Activated CD4-positive, alpha-beta T cell treated with anti-CD3 and anti-CD28 coated beads, Interleukin-2, amount 10 ng/mL, durations not matched to agents 7 days and 5 days (primary cell): ENCODE measurements at regions not wholly inside any gene's neighbourhood (a gene's known extent, or its start where the extent isn't known, plus 50 kb on each side); places are given as distances from the start of the nearest gene placed in this dataset.

Experiments
- CTCF ChIA-PET: fragments of 350-600 bp; sonication (Branson Sonifier 250); formaldehyde crosslinking; loops from one replicate; lab custom pipeline; 2021; ENCODE audit warnings: antibody characterized with exemption; lab: Charles Lee
- POLR2A ChIA-PET: fragments of 350-600 bp; sonication (Branson Sonifier 250); formaldehyde crosslinking; loops from one replicate; lab custom pipeline; 2021; ENCODE audit warnings: antibody characterized with exemption; lab: Charles Lee
- DNase-seq: peaks from one replicate; pipeline ENCODE4 v3.0.0-alpha.2; 2020
- H3K27ac Mint-ChIP-seq: one replicate; pipeline ENCODE4 v1.8.0; 2021; ENCODE audit warnings: mild to moderate bottlenecking, moderate library complexity, mixed read lengths
- H3K27me3 Mint-ChIP-seq: one replicate; pipeline ENCODE4 v1.8.0; 2021; ENCODE audit warnings: mixed read lengths
- H3K36me3 Mint-ChIP-seq: one replicate; pipeline ENCODE4 v1.8.0; 2021; ENCODE audit warnings: low read depth, mixed read lengths
- H3K4me1 Mint-ChIP-seq: one replicate; pipeline ENCODE4 v1.8.0; 2021; ENCODE audit warnings: mixed read lengths
- H3K4me3 Mint-ChIP-seq: one replicate; pipeline ENCODE4 v1.8.0; 2021; ENCODE audit warnings: mild to moderate bottlenecking, moderate library complexity, mixed read lengths
- H3K9me3 Mint-ChIP-seq: one replicate; pipeline ENCODE4 v1.8.0; 2021; ENCODE audit warnings: mixed read lengths

DNA sequence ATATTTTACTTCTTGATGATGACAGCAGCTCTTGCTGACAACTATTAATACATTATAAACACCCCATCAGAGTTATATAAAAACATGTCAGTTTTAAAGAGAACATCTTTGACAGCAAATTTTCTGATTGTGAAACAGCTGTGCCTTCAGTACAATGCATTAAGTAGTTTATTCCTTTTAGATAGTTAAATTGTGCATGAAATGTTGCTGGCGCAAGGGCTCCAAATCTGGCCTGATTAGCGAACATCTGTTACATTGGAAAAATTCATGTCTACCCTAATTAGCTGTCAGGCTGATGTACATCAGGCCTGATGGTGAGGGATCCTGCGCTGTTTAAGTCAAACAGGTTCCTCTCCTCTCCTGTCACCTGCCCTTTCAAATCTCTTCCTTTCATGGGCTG lies 171.9 kb upstream of the SP8 start:
- Mint-ChIP-seq H3K36me3 (no peaks in the 10 kb centered on the region), H3K27me3 (no peaks in the 10 kb centered on the region), H3K27ac (no peak overlapping the region), H3K9me3 (no peaks in the 10 kb centered on the region), H3K4me1 (no peaks in the 10 kb centered on the region), H3K4me3 (no peak overlapping the region)
- POLR2A ChIA-PET = no interaction called here
- DNase-seq = no peak
- CTCF ChIA-PET = interaction anchor here (0.8 kb wide), 1 partner anchor 71 kb away, joined by 4 read pairs; no protein-coding TSS in a partner anchor

DNA sequence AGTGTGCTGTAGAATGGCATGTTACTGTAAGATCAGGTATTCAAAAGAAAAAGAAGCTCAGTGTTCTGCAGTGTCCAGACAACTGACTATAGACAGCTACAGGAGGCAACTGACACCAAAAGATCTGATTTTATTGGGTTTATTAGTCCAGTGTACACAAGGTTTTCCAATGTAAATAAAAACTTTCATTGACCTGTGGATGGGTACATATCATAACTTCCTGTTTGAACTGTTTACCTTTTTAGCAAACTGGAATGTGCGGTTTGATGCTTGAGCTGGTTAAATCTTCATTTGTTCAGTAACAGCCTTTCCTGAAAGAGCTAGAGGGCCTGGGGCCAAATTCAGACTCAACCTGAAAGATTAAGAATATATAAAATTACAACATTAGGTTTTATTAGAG lies 172.6 kb upstream of the SP8 start:
- CTCF ChIA-PET = interaction anchor here (0.8 kb wide), 1 partner anchor 70 kb away, joined by 4 read pairs; no protein-coding TSS in a partner anchor
- H3K27me3 Mint-ChIP-seq = no peaks in the 10 kb centered on the region
- H3K36me3 Mint-ChIP-seq = no peaks in the 10 kb centered on the region
- H3K4me3 Mint-ChIP-seq = no peak overlapping the region
- POLR2A ChIA-PET = no interaction called here
- H3K9me3 Mint-ChIP-seq = no peaks in the 10 kb centered on the region
- DNase-seq = no peak
- no peaks in the 10 kb centered on the region for H3K4me1 Mint-ChIP-seq
- H3K27ac Mint-ChIP-seq = no peak overlapping the region

DNA sequence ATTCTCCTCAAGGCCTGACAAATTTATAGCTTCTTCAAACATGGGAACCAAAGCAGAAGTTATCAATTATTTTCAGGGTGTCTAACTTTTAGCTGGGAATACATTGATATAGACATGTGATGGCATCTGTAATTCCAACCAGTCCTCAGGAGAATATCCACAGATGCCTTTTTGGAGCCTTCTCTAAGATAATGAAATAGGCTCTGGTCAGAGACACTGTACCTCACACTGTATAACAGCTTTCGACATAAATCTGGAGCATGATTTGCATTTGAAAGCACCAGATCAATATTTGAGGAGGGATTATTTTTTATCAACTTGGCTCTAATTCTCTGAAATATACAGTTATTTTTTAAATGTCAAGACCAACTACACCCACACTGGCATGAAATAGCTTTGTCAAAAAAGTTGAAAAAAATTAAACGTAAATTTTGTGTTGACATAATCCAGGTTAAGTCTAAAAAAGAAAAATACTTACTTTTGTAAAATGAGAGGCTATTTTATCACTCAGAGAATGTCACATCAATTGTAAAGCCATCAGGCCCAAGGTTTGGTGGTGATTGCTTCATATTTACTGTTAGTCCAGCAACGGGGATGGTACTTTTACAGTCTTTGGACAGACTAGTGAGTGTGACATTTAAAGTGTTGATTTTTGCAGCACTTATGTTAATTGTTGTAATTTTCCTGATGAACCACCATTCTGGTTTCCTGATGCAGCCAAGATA lies 177.0 kb upstream of the SP8 start:
- Mint-ChIP-seq H3K27me3 (no peaks in the 10 kb centered on the region), H3K36me3 (no peaks in the 10 kb centered on the region), H3K4me3 (no peak overlapping the region), H3K4me1 (no peaks in the 10 kb centered on the region), H3K9me3 (no peaks in the 10 kb centered on the region), H3K27ac (no peak overlapping the region)
- ChIA-PET CTCF (no interaction called here), POLR2A (no interaction called here)
- DNase-seq = no peak

DNA sequence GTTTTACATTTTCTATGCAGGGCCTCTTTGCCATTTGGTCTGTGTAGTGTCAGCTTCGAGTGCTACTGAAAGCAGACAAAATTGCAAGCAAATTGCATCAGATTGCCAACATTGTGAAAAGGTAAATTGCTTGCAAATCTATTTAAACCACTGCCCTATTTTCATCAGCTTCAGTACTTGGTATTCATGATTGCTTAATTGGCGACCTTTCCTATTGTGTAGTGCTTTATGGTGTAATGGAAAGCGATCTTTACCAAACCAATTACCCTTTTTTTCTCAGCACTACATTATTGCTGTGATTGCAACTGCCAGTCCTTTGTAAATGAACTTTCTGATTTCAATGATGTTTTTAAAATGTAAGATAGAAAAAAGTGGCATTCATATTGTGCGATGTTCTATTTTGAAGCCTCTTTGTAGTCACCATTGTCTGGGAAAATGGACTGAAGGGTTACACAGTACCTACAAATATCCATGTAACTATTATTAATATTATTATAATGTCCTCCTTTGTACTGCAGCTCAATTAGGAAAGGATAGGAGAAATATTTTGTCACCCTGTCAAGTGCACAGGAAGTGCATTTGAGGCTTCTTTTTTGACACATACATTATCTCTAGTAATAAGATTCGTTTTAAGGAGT lies 177.7 kb upstream of the SP8 start:
- no peak overlapping the region for H3K4me3 Mint-ChIP-seq
- POLR2A ChIA-PET = no interaction called here
- no peaks in the 10 kb centered on the region for H3K9me3 Mint-ChIP-seq
- no peaks in the 10 kb centered on the region for H3K27me3 Mint-ChIP-seq
- DNase-seq = no peak
- no peaks in the 10 kb centered on the region for H3K4me1 Mint-ChIP-seq
- CTCF ChIA-PET = no interaction called here
- H3K27ac Mint-ChIP-seq = no peak overlapping the region
- H3K36me3 Mint-ChIP-seq = no peaks in the 10 kb centered on the region

DNA sequence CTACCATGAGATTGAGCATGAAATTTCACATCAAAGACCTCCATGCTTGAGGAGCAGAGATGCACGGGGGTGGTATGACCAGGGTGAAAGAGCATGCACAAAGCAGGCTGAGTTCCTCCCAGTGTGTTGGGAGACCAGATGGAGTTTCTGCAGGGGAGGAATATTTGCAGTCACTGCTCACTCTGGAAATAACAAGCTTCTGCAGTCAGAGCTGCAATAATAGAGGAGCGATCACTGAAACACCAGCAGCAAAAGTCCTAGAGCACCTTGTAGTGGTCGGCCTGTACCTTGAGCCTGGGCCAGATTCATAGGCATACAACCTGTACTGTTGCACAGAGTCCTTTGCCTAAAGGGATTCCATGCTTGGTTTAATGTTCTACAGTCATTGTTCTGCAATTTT lies 184.5 kb upstream of the SP8 start:
- ChIA-PET POLR2A (no interaction called here), CTCF (no interaction called here)
- no peaks in the 10 kb centered on the region for H3K27me3 Mint-ChIP-seq
- H3K27ac Mint-ChIP-seq = no peak overlapping the region
- H3K4me1 Mint-ChIP-seq = no peaks in the 10 kb centered on the region
- H3K9me3 Mint-ChIP-seq = no peaks in the 10 kb centered on the region
- H3K36me3 Mint-ChIP-seq = no peaks in the 10 kb centered on the region
- no peak for DNase-seq
- no peak overlapping the region for H3K4me3 Mint-ChIP-seq

DNA sequence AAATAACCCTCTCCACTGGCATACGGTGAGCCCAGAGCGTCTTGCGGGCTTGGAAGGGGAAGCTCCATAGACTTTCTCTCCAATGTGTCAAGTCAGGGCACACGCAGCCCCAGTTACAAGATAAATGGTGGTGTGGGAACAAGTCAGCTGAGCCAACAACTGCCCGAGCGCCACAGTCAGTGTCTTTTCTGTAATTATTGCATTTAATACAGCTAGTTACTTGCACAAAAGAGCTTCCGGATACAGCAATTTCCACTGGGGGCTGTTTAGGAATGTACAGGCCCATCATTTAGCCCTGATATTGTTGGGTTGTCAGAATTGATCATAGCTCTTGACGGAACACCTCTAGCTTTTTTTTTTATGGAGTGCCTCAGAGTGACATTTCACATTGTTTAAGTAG lies 193.5 kb upstream of the SP8 start:
- H3K9me3 Mint-ChIP-seq = no peaks in the 10 kb centered on the region
- POLR2A ChIA-PET = no interaction called here
- no peak overlapping the region for H3K4me3 Mint-ChIP-seq
- CTCF ChIA-PET = no interaction called here
- H3K27me3 Mint-ChIP-seq = no peaks in the 10 kb centered on the region
- H3K36me3 Mint-ChIP-seq = no peaks in the 10 kb centered on the region
- no peaks in the 10 kb centered on the region for H3K4me1 Mint-ChIP-seq
- no peak overlapping the region for H3K27ac Mint-ChIP-seq
- DNase-seq = no peak

DNA sequence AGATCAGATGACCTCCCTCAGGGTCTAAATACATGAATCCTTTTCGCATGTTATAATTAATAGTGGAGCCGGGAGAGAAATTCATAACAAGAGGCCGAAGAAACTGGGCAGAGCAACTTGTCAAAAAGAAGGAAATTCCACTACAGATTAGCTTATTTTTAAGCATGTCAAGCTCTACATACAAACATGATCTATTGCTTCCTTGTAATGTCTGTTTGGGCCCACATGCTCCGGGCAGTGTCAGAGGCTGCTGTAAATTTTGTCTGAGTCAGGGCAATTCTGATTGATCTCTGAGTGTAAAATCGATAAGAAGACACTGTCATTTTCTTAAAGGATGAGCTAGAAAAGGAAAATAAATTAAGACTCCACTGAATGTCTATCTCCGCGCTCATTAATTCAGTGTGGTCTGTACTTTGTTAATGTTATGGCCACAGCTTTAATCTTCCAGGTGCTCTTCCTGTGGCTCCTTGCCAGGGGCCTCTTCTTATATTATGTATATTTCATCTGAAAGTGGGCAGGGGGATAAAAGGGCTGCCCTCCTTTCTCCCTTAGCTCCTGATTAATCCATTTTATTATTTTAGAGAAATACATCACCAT lies 194.1 kb upstream of the SP8 start:
- no peak overlapping the region for H3K4me3 Mint-ChIP-seq
- no peak for DNase-seq
- CTCF ChIA-PET = no interaction called here
- H3K27me3 Mint-ChIP-seq = no peaks in the 10 kb centered on the region
- no peaks in the 10 kb centered on the region for H3K9me3 Mint-ChIP-seq
- H3K36me3 Mint-ChIP-seq = no peaks in the 10 kb centered on the region
- H3K27ac Mint-ChIP-seq = no peak overlapping the region
- H3K4me1 Mint-ChIP-seq = no peaks in the 10 kb centered on the region
- POLR2A ChIA-PET = no interaction called here

DNA sequence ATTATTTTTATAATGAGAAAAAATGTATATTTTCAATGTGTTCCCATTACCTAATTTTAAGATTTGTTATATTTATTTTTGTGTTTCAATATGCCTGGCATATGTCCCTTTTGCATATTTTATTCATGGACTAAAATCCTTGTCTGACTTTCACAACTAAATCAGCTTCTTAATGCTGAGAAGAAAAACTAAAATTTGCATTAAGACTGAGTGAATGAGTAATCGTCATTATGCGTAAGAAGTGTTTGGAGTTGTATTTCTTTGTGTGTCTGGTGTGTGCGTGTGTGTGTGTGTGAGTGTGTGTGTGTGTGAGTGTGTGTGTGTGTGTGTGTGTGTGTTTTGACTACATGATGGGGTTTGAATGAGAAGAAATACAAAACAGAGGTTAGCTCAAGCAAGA lies 201.7 kb upstream of the SP8 start:
- POLR2A ChIA-PET = no interaction called here
- CTCF ChIA-PET = interaction anchor here (0.6 kb wide), 1 partner anchor 1008 kb away, joined by 5 read pairs; no protein-coding TSS in a partner anchor

DNA sequence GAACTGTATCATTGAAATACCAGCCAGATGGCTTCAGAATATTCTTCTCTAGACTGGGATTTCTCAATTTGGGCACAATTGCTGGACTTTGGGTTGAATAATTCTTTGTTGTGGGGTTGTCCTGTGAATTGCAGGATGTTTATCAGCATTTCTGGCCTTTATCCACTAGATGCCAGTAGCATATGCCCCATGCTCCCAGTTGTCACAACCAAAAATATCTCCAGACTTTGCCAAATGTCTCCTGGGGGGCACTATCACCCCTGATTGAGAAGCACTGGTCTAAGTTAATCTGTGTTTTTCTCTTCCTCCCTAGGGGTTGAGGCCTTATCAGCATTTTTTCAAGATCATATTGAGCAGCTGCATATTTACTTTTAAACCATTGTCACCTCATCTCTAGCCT lies 204.9 kb upstream of the SP8 start:
- Mint-ChIP-seq H3K4me3 (no peak overlapping the region), H3K36me3 (no peaks in the 10 kb centered on the region), H3K27ac (no peak overlapping the region), H3K27me3 (no peaks in the 10 kb centered on the region), H3K9me3 (peaks cover 3% of the 10 kb centered on the region), H3K4me1 (no peaks in the 10 kb centered on the region)
- POLR2A ChIA-PET = no interaction called here
- no peak for DNase-seq
- CTCF ChIA-PET = interaction anchor here (0.6 kb wide), 1 partner anchor 373 kb away, joined by 4 read pairs; no protein-coding TSS in a partner anchor

More for the DNA sequence above, 201.7 kb upstream of the SP8 start:
- H3K4me1 Mint-ChIP-seq = no peaks in the 10 kb centered on the region
- H3K27me3 Mint-ChIP-seq = no peaks in the 10 kb centered on the region
- DNase-seq = no peak
- no peak overlapping the region for H3K4me3 Mint-ChIP-seq
- no peaks in the 10 kb centered on the region for H3K36me3 Mint-ChIP-seq
- H3K27ac Mint-ChIP-seq = no peak overlapping the region
- no peaks in the 10 kb centered on the region for H3K9me3 Mint-ChIP-seq

DNA sequence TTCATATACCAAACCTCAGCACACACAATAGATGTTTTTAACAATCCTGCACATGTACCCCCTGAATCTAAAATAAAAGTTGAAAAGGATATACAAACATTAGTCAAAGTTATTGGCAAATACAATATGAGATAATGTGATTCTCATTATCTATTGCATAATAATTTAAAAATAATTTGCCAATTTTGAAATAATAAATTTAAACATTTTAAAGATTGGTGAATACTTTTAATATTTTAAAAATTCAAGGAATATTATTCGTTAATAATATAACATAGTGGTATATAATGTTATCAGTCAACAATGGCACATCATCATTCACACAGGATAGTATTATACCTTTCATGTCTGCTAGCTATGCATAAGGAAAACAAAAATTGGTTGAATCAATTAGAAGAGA lies 207.0 kb upstream of the SP8 start:
- Mint-ChIP-seq H3K36me3 (no peaks in the 10 kb centered on the region), H3K9me3 (peaks cover 3% of the 10 kb centered on the region), H3K4me1 (no peaks in the 10 kb centered on the region), H3K4me3 (no peak overlapping the region), H3K27me3 (no peaks in the 10 kb centered on the region), H3K27ac (no peak overlapping the region)
- ChIA-PET CTCF (interaction anchor here (0.6 to 1.0 kb wide), 3 partner anchors 25 to 495 kb away, joined by 3 to 5 read pairs (median 4); no protein-coding TSS in a partner anchor), POLR2A (no interaction called here)
- DNase-seq = no peak

DNA sequence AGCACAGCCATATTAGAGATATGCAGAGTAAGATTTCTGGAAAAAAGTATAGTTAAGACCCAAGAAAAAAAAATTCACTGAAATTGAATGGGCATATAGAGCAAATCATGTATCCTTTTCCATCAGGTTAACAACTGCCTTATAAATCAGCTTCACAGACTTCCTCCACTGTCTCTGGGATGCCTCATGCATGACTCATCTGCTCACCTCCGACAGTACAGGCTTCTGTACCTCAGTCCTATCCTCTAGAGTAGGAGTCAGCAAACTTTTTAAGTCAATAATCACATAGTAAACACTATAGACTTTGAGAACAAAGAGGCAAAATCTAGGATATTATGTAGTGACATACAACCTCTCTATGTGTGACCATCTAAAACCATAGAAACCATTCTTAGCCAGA lies 211.6 kb upstream of the SP8 start:
- no peaks in the 10 kb centered on the region for H3K27me3 Mint-ChIP-seq
- no peak overlapping the region for H3K4me3 Mint-ChIP-seq
- H3K4me1 Mint-ChIP-seq = no peaks in the 10 kb centered on the region
- no peak for DNase-seq
- H3K9me3 Mint-ChIP-seq = peaks cover 3% of the 10 kb centered on the region
- no peaks in the 10 kb centered on the region for H3K36me3 Mint-ChIP-seq
- POLR2A ChIA-PET = no interaction called here
- H3K27ac Mint-ChIP-seq = no peak overlapping the region
- CTCF ChIA-PET = no interaction called here

DNA sequence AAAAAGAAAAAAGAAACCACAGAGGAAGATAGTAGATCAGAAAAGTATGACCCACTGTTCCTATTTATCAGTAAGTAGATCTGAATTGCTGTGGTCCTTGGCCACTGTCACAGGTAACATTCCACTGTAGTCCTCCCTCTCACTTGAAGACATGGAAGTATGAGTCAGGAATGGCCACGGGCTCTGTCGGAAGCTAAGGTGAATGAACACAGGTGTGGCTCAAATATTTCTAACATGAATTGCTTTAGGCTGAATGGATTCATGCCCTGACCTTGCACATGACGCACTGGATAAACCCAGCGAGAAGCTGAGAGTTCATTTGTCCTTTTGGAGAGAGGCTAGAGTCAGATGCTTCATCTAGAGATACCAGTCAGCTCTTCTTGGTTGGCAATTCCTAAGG lies 224.5 kb upstream of the SP8 start:
- H3K36me3 Mint-ChIP-seq = no peaks in the 10 kb centered on the region
- CTCF ChIA-PET = no interaction called here
- DNase-seq = no peak
- no peaks in the 10 kb centered on the region for H3K4me1 Mint-ChIP-seq
- no peak overlapping the region for H3K27ac Mint-ChIP-seq
- POLR2A ChIA-PET = no interaction called here
- H3K4me3 Mint-ChIP-seq = no peak overlapping the region
- no peaks in the 10 kb centered on the region for H3K27me3 Mint-ChIP-seq
- H3K9me3 Mint-ChIP-seq = no peaks in the 10 kb centered on the region

DNA sequence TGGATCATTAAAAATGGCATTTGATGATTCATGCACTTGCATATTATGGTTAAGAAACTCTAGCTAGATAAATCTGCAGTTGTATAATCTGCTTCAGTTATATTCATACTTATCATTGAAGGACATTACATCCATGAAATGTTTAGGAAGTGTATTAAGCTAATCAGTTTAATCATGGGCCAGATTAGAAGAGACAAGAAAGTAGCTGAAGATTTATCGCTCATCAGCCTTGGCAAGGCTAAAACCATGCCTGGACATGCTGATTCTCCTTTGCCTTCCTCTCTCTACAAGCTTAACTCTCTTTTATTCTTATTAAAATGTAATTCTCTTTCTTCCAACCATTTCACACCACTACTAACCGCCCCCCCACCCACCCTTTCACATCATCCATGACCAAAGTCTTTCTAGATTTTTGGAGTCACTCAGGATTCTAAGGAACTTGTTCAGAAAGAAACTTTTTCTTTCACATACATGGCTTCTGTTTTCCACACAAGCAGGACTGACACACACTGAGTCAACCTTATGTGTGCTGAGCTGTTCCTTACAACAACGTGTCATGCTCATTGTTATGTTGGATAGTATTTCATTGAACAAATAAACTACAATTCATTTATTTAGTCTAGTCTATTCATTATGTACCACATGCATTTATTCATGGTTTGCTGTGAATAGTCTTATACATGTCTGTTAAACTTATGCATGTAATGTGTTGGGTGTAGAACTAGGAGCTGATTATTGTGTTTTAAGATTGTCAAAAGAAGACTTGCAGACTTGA lies 227.3 kb upstream of the SP8 start:
- POLR2A ChIA-PET = no interaction called here
- no peaks in the 10 kb centered on the region for H3K27me3 Mint-ChIP-seq
- H3K27ac Mint-ChIP-seq = no peak overlapping the region
- CTCF ChIA-PET = no interaction called here
- no peak overlapping the region for H3K4me3 Mint-ChIP-seq
- no peaks in the 10 kb centered on the region for H3K9me3 Mint-ChIP-seq
- no peaks in the 10 kb centered on the region for H3K4me1 Mint-ChIP-seq
- H3K36me3 Mint-ChIP-seq = no peaks in the 10 kb centered on the region
- no peak for DNase-seq
